MM.1S (cell line): ENCODE measurements at regions not wholly inside any gene's neighbourhood (a gene's known extent, or its start where the extent isn't known, plus 50 kb on each side); places are given as distances from the start of the nearest gene placed in this dataset.

Experiments used
- DNase-seq: peaks from one replicate; pipeline ENCODE4 v3.0.0-alpha.2; 2015
- H2AFZ ChIP-seq: fragments of 300-600 bp; sonication (generic); 2 replicates; pipeline ENCODE4 v1.6.0; 2016; ENCODE audit warnings: antibody characterized with exemption, low read length
- H3F3A ChIP-seq: fragments of 300-600 bp; sonication (generic); 2 replicates; pipeline ENCODE4 v1.6.1; 2016; ENCODE audit warnings: mild to moderate bottlenecking, antibody characterized with exemption, low read length, moderate library complexity, mixed read lengths; ENCODE audit not compliant: insufficient read depth
- H3K27ac ChIP-seq: fragments of 300-600 bp; sonication (generic); 2 replicates; pipeline ENCODE4 v1.5.1; 2016; ENCODE audit warnings: mild to moderate bottlenecking, low read length
- H3K27me3 ChIP-seq: fragments of 300-600 bp; sonication (generic); replicated peaks from 2 replicates; pipeline ENCODE4 v1.6.0; 2016; ENCODE audit warnings: low read length; ENCODE audit not compliant: insufficient read depth
- H3K36me3 ChIP-seq: fragments of 300-600 bp; sonication (generic); replicated peaks from 2 replicates; pipeline ENCODE4 v1.6.1; 2016; ENCODE audit warnings: mild to moderate bottlenecking, low read length, mixed read lengths; ENCODE audit not compliant: insufficient read depth
- H3K4me1 ChIP-seq: fragments of 300-600 bp; sonication (generic); 2 replicates; pipeline ENCODE4 v1.6.1; 2016; ENCODE audit warnings: low read length, mixed read lengths
- H3K4me2 ChIP-seq: fragments of 300-600 bp; sonication (generic); 2 replicates; pipeline ENCODE4 v1.6.0; 2016; ENCODE audit warnings: low read depth, low read length
- H3K4me3 ChIP-seq: fragments of 300-600 bp; sonication (generic); 2 replicates; pipeline ENCODE4 v1.5.1; 2016; ENCODE audit warnings: low read length, mixed read lengths
- H3K79me2 ChIP-seq: fragments of 300-600 bp; sonication (generic); 2 replicates; pipeline ENCODE4 v1.6.1; 2016; ENCODE audit warnings: mixed run types, low read length, mixed read lengths
- H3K9ac ChIP-seq: fragments of 300-600 bp; sonication (generic); 2 replicates; pipeline ENCODE4 v1.6.1; 2016; ENCODE audit warnings: low read length, mixed read lengths
- H3K9me2 ChIP-seq: fragments of 300-600 bp; sonication (generic); replicated peaks from 2 replicates; pipeline ENCODE4 v1.6.1; 2016; ENCODE audit warnings: mild to moderate bottlenecking, low read length, mixed read lengths; ENCODE audit not compliant: insufficient read depth
- H3K9me3 ChIP-seq: fragments of 300-600 bp; sonication (generic); replicated peaks from 2 replicates; pipeline ENCODE4 v1.6.1; 2016; ENCODE audit warnings: mild to moderate bottlenecking, low read length, mixed read lengths; ENCODE audit not compliant: insufficient read depth
- H4K20me1 ChIP-seq: fragments of 300-600 bp; sonication (generic); 2 replicates; pipeline ENCODE4 v1.6.1; 2016; ENCODE audit warnings: mild to moderate bottlenecking, low read length, moderate library complexity, mixed read lengths; ENCODE audit not compliant: insufficient read depth
- EZH2 ChIP-seq: fragments of 300-600 bp; sonication (generic); optimal IDR thresholded peaks from 2 replicates; pipeline ENCODE3; 2017; ENCODE audit warnings: low read depth, mild to moderate bottlenecking, antibody characterized with exemption, low read length, mixed read lengths
- EZH2phosphoT487 ChIP-seq: fragments of 300-600 bp; sonication (generic); IDR thresholded peaks from 2 replicates; pipeline ENCODE4 v1.6.1; 2018; ENCODE audit warnings: antibody characterized with exemption, low read length
- TF ChIP-seq, protein P1 (sequence below): fragments of 300-600 bp; sonication (generic); IDR thresholded peaks from 2 replicates; pipeline ENCODE4 v1.5.1; 2016; ENCODE audit warnings: antibody characterized with exemption, low read length, mixed read lengths

DNA sequence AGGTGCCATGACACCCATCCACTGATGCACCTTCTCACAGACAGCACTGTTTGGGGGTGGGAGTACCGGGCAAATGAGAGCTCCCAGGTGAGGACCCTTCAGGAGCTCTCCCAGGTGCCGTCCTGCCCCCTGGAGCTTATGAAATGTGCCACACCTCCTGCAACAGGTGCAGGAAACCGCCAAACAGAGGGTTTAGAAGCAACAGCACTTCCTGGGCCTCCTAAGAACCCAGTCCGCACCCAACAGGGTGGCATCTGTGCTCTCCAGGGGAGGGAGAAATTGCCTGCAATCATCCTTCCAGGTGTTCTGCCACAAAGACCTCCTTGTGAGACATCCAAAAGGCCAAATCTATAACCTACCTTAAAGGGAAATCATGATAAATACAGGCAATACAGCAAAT, 87.7 kb upstream of the ATP1B1 start:
- H2AFZ ChIP-seq = no peak overlapping the region
- H3K9me2 ChIP-seq = no peaks in the 10 kb centered on the region
- no peak overlapping the region for H3K9ac ChIP-seq
- H4K20me1 ChIP-seq = no peaks in the 10 kb centered on the region
- H3K4me2 ChIP-seq = no peak overlapping the region
- TF ChIP-seq, protein P1, sequence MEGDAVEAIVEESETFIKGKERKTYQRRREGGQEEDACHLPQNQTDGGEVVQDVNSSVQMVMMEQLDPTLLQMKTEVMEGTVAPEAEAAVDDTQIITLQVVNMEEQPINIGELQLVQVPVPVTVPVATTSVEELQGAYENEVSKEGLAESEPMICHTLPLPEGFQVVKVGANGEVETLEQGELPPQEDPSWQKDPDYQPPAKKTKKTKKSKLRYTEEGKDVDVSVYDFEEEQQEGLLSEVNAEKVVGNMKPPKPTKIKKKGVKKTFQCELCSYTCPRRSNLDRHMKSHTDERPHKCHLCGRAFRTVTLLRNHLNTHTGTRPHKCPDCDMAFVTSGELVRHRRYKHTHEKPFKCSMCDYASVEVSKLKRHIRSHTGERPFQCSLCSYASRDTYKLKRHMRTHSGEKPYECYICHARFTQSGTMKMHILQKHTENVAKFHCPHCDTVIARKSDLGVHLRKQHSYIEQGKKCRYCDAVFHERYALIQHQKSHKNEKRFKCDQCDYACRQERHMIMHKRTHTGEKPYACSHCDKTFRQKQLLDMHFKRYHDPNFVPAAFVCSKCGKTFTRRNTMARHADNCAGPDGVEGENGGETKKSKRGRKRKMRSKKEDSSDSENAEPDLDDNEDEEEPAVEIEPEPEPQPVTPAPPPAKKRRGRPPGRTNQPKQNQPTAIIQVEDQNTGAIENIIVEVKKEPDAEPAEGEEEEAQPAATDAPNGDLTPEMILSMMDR = no peak
- no peak for TF ChIP-seq EZH2
- no peak for TF ChIP-seq EZH2phosphoT487
- no peaks in the 10 kb centered on the region for H3K79me2 ChIP-seq
- no peaks in the 10 kb centered on the region for H3K36me3 ChIP-seq
- H3K4me3 ChIP-seq = no peak overlapping the region
- no peak for DNase-seq
- H3K27me3 ChIP-seq = no peaks in the 10 kb centered on the region
- H3K27ac ChIP-seq = no peak overlapping the region
- H3K4me1 ChIP-seq = no peaks in the 10 kb centered on the region
- H3K9me3 ChIP-seq = no peaks in the 10 kb centered on the region
- H3F3A ChIP-seq = no peaks in the 10 kb centered on the region

DNA sequence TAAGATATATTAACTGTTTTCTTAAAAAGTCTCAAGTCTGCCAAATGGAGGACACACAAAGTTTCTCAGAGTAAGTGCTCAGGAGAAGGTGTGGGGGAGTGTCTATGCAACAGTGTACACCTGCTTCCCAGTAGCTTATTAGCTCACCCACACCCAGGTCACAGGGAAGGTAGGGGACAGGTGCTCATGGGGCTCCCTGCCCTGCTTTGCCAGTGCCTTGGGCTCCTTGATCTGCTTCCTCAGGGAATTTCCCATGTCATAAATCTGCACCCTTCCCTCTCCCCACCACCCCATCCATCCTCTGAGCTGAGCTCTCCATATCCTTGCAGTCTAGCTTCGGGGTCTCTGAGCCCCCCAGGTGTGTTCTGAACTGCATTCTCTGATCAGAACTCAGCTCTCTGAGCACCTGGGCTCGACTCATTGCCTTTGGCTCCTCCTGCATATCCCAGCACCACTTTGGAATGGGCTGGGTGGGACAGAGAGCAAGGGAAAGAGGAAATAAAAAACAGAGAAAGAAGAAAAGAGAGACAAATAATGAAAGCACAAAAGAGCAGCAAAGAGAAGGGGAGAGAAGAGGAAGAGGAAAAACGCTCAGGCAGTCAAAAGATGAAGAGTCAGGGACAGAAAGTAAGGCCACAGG, 87.0 kb upstream of the ATP1B1 start:
- TF ChIP-seq EZH2phosphoT487 (no peak), EZH2 (no peak)
- TF ChIP-seq, protein P1 = no peak
- Histone ChIP-seq H3K4me2 (no peak overlapping the region), H3K9me3 (no peaks in the 10 kb centered on the region), H3F3A (no peaks in the 10 kb centered on the region), H3K27me3 (no peaks in the 10 kb centered on the region), H4K20me1 (no peaks in the 10 kb centered on the region), H3K27ac (no peak overlapping the region), H3K36me3 (no peaks in the 10 kb centered on the region), H3K4me3 (no peak overlapping the region), H3K4me1 (no peaks in the 10 kb centered on the region), H3K9ac (no peak overlapping the region), H3K79me2 (no peaks in the 10 kb centered on the region), H3K9me2 (no peaks in the 10 kb centered on the region), H2AFZ (no peak overlapping the region)
- DNase-seq = no peak

DNA sequence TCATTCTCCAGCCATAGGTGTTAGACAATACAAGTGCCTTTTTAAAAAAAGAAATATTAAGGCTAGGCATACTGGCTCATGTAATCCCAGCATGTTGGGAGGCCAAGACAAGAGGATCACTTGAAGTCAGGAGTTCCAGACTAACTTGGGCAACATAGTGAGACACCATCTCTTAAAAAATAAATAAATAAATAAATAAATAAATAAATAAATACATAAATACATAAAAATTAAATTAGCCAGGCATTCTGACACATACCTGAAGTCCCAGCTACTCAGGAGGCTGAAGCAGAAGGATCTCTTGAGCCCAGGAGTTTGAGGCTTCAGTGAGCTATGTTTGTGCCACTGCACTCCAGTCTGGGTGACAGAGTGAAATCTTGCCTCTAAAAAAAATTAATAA, 85.8 kb upstream of the ATP1B1 start:
- Histone ChIP-seq H4K20me1 (no peaks in the 10 kb centered on the region), H3K9me3 (no peaks in the 10 kb centered on the region), H2AFZ (no peak overlapping the region), H3F3A (no peaks in the 10 kb centered on the region), H3K4me2 (no peak overlapping the region), H3K9me2 (no peaks in the 10 kb centered on the region), H3K79me2 (no peaks in the 10 kb centered on the region), H3K9ac (no peak overlapping the region), H3K27me3 (no peaks in the 10 kb centered on the region), H3K4me1 (no peaks in the 10 kb centered on the region), H3K27ac (no peak overlapping the region), H3K4me3 (no peak overlapping the region), H3K36me3 (no peaks in the 10 kb centered on the region)
- TF ChIP-seq EZH2phosphoT487 = no peak
- no peak for DNase-seq

DNA sequence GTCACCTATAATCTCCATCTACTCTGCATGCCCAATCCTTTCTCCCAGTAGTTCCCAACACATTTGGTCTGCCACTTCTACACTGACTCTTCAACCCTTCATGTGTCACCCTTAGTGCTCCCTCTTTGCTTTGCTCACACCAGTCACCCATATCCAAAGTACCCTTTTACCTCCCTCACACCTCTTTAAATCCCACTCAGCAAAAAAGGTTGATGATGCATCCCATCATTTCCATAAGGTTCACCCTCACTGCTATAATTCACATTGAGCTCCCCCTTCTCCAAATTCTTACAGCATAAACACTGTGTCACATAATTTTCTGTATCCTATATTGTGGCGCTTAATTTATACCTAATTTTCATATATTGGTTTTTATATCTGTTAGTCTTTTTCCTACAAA, 83.8 kb upstream of the ATP1B1 start:
- Histone ChIP-seq H3K36me3 (no peaks in the 10 kb centered on the region), H3K9me3 (no peaks in the 10 kb centered on the region), H3K4me1 (no peaks in the 10 kb centered on the region), H3K9ac (no peak overlapping the region), H2AFZ (no peak overlapping the region), H3K27ac (no peak overlapping the region), H3K79me2 (no peaks in the 10 kb centered on the region), H3K4me2 (no peak overlapping the region), H3F3A (no peaks in the 10 kb centered on the region), H3K27me3 (no peaks in the 10 kb centered on the region), H3K9me2 (no peaks in the 10 kb centered on the region), H3K4me3 (no peak overlapping the region), H4K20me1 (no peaks in the 10 kb centered on the region)
- TF ChIP-seq, protein P1 = no peak
- no peak for TF ChIP-seq EZH2
- no peak for TF ChIP-seq EZH2phosphoT487
- no peak for DNase-seq
